Fibroblast of villous mesenchyme (primary cell): ENCODE measurements at regions not wholly inside any gene's neighbourhood (a gene's known extent, or its start where the extent isn't known, plus 50 kb on each side); places are given as distances from the start of the nearest gene placed in this dataset.

Experiments used
- DNase-seq: peaks from one replicate; pipeline ENCODE4 v3.0.0-alpha.2; 2010; ENCODE audit warnings: low read depth
- H3K4me3 ChIP-seq: 2 replicates; pipeline ENCODE4 v1.5.1; 2011; ENCODE audit warnings: low read depth, mild to moderate bottlenecking, low read length
- CTCF ChIP-seq: IDR thresholded peaks from 2 replicates; pipeline ENCODE4 v1.5.1; 2012; ENCODE audit warnings: low read depth, mild to moderate bottlenecking, low read length; ENCODE audit not compliant: insufficient read depth

GRCh38 chr7:24404315-24404714 is 120.3 kb downstream of the NPY start:
- no peak for TF ChIP-seq CTCF
- DNase-seq, result no peak
- H3K4me3 ChIP-seq, result no peak overlapping the region

- no peak for DNase-seq
- no peak overlapping the region for H3K4me3 ChIP-seq
- no peak for TF ChIP-seq CTCF
Measured at GRCh38 chr7:24405002-24405401, 121.0 kb downstream of the NPY start.

- no peak overlapping the region for H3K4me3 ChIP-seq
- no peak for DNase-seq
Measured at GRCh38 chr7:24406053-24406788, 122.2 kb downstream of the NPY start.

GRCh38 chr7:24406789-24407299 is 122.9 kb downstream of the NPY start:
- no peak overlapping the region for H3K4me3 ChIP-seq
- no peak for TF ChIP-seq CTCF
- DNase-seq, result no peak

More at GRCh38 chr7:24406053-24406788, 122.2 kb downstream of the NPY start:
- TF ChIP-seq CTCF, result no peak

GRCh38 chr7:24407965-24408364 is 124.0 kb downstream of the NPY start:
- DNase-seq, result no peak
- TF ChIP-seq CTCF, result no peak
- no peak overlapping the region for H3K4me3 ChIP-seq

GRCh38 chr7:24408798-24409430 is 124.9 kb downstream of the NPY start:
- no peak for TF ChIP-seq CTCF
- DNase-seq, result no peak
- H3K4me3 ChIP-seq, result no peak overlapping the region
